ENCODE measurements at regions not wholly inside any gene's neighbourhood (a gene's known extent, or its start where the extent isn't known, plus 50 kb on each side); places are given as distances from the start of the nearest gene placed in this dataset.

DNA sequence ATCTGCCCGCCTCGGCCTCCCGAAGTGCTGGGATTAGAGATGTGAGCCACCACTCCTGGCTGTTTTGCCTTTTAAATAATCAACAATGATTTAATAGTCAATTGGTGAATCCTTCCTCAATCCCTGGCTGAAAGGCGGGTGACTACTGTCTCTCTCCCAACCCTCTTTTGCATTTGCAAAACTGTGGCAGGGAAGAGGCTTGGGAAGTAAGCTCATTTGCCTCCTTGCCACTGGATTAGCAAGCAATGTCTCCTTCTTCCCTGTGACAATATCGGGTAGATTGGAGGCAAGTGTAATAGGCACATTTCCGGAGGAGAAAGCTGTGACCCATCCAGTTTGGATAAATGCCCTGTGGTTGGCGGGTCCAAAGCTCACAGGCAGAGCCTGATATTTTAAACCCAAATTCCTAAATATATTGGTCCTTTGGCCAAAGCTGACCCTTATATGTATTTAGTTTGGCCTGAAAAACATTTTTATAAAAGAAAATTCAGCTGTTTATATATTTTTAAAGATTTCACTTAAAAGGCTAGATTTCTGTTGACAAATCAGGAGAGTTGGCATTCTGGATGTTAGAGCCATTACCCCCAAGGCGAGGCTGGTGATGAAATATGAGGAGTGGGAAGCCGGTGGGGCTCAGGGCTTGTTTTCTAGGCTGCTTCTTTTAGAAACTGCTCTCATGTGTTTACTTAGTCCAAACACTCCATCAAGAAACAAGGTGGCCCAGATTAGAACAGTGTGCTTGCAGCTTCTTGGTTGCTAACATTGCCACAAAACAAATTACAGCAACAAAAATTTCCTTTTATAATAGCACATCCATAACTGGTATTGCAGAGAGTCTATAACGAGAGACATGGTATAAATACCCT, 646.9 kb upstream of the TMEM132C start:
- H3K27me3 Mint-ChIP-seq: no peaks in the 10 kb centered on the region
- peaks cover 2% of the 10 kb centered on the region for H3K9me3 Mint-ChIP-seq
- H3K4me1 Mint-ChIP-seq (ENCODE audit: low read depth): no peaks in the 10 kb centered on the region
- intact Hi-C loops (cut with micrococcal nuclease): no loop called here
- H3K4me3 Mint-ChIP-seq: no peak overlapping the region
- ChIA-PET POLR2A (no interaction called here), CTCF (interaction anchor here (0.8 kb wide), 1 partner anchor 58 kb away, joined by 3 read pairs; no protein-coding TSS in a partner anchor)
- TF ChIP-seq, protein P1, sequence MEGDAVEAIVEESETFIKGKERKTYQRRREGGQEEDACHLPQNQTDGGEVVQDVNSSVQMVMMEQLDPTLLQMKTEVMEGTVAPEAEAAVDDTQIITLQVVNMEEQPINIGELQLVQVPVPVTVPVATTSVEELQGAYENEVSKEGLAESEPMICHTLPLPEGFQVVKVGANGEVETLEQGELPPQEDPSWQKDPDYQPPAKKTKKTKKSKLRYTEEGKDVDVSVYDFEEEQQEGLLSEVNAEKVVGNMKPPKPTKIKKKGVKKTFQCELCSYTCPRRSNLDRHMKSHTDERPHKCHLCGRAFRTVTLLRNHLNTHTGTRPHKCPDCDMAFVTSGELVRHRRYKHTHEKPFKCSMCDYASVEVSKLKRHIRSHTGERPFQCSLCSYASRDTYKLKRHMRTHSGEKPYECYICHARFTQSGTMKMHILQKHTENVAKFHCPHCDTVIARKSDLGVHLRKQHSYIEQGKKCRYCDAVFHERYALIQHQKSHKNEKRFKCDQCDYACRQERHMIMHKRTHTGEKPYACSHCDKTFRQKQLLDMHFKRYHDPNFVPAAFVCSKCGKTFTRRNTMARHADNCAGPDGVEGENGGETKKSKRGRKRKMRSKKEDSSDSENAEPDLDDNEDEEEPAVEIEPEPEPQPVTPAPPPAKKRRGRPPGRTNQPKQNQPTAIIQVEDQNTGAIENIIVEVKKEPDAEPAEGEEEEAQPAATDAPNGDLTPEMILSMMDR (IDR thresholded peaks at IDR 0.05): no peak
- no peak overlapping the region for H3K27ac Mint-ChIP-seq
- no peak for DNase-seq
- no peaks in the 10 kb centered on the region for H3K36me3 Mint-ChIP-seq (ENCODE audit: low read depth)
- no peak for ATAC-seq

DNA sequence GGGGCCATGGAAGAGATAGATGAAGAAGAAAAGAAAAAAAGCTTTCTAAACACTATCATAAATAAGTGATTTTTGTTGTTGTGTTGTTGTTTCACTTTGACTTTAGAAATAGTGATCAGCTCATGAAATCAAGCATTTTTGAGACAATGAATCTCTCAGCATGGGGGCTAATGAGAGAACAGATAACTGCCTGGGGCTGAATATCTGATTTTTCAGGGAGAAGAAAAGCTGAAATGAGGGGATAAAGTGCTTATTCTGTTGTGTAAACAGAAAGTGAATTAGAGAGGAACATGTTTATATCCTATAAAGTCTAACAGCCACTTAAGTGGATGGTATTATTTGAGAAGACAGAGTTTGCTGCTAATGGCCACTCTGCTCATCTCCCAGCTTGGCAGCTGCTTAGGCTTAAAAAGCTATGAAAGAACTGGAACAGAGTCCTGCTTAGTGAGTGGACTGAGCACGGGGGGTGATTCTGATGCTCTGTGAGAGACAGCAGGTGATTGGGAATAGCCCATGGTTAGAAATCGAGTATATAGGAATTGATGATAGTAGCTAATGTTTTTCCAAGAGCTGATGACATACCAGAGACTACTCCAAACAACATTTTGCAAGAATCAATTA, 646.1 kb upstream of the TMEM132C start:
- ATAC-seq: no peak
- H3K27ac Mint-ChIP-seq: no peak overlapping the region

DNA sequence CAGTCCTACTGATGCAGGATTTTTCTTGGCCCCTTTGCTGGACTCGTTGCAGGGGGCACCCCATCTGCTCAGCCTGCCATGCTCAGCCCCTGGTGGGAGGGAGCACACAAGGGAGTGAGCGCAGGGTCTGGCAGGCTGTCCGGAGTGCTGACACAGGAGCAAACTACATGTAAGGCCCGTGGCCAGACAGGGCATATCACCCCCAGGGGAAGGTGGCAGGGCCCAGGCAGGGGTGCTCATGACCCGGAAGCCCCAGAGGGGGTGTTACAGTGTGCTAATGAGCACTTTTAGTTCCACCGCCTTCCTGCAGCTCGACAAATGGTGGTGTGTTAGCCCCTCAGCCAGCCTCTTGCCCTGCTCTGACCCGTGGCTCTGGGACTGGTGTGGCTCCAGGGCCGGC, 645.6 kb upstream of the TMEM132C start:
- intact Hi-C loops (cut with micrococcal nuclease): no loop called here
- CTCF ChIA-PET: no interaction called here
- DNase-seq (no peak), ATAC-seq (no peak)
- Mint-ChIP-seq H3K9me3 (peaks cover 2% of the 10 kb centered on the region), H3K27ac (no peak overlapping the region), H3K4me1 (ENCODE audit: low read depth) (no peaks in the 10 kb centered on the region), H3K36me3 (ENCODE audit: low read depth) (no peaks in the 10 kb centered on the region), H3K4me3 (no peak overlapping the region), H3K27me3 (no peaks in the 10 kb centered on the region)
- TF ChIP-seq, protein P1 (IDR thresholded peaks at IDR 0.05): no peak
- POLR2A ChIA-PET: no interaction called here

More for the DNA sequence above, 646.1 kb upstream of the TMEM132C start:
- H3K27me3 Mint-ChIP-seq: no peaks in the 10 kb centered on the region
- ChIA-PET CTCF (no interaction called here), POLR2A (no interaction called here)
- H3K9me3 Mint-ChIP-seq: peaks cover 2% of the 10 kb centered on the region
- intact Hi-C loops (cut with micrococcal nuclease): no loop called here
- H3K4me1 Mint-ChIP-seq (ENCODE audit: low read depth): no peaks in the 10 kb centered on the region
- H3K4me3 Mint-ChIP-seq: no peak overlapping the region
- TF ChIP-seq, protein P1 (IDR thresholded peaks at IDR 0.05): no peak
- H3K36me3 Mint-ChIP-seq (ENCODE audit: low read depth): no peaks in the 10 kb centered on the region
- no peak for DNase-seq

DNA sequence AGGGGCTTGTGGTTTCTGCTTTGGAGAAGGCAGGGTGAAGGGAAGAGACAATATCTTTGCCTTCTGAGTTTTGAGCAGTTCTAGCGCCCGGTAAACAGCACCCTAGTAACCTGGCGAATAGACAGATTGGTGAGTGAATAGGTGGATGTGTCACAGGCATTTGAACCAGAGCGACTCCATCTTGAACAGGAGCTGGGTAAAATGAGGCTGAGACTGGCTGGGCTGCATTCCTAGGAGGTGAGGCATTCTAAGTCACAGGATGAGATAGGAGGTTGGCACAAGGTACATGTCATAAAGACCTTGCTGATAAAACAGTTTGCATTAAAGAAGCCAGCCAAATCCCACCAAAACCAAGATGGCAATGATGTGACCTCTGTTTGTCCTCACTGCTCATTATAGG, 643.6 kb upstream of the TMEM132C start:
- no peak overlapping the region for H3K27ac Mint-ChIP-seq
- intact Hi-C loops (cut with micrococcal nuclease): no loop called here
- no peak overlapping the region for H3K4me3 Mint-ChIP-seq
- CTCF ChIA-PET: no interaction called here
- POLR2A ChIA-PET: no interaction called here
- DNase-seq (no peak), ATAC-seq (no peak)
- TF ChIP-seq, protein P1 (IDR thresholded peaks at IDR 0.05): no peak
- no peaks in the 10 kb centered on the region for H3K36me3 Mint-ChIP-seq (ENCODE audit: low read depth)
- no peaks in the 10 kb centered on the region for H3K27me3 Mint-ChIP-seq
- no peaks in the 10 kb centered on the region for H3K4me1 Mint-ChIP-seq (ENCODE audit: low read depth)
- no peaks in the 10 kb centered on the region for H3K9me3 Mint-ChIP-seq

DNA sequence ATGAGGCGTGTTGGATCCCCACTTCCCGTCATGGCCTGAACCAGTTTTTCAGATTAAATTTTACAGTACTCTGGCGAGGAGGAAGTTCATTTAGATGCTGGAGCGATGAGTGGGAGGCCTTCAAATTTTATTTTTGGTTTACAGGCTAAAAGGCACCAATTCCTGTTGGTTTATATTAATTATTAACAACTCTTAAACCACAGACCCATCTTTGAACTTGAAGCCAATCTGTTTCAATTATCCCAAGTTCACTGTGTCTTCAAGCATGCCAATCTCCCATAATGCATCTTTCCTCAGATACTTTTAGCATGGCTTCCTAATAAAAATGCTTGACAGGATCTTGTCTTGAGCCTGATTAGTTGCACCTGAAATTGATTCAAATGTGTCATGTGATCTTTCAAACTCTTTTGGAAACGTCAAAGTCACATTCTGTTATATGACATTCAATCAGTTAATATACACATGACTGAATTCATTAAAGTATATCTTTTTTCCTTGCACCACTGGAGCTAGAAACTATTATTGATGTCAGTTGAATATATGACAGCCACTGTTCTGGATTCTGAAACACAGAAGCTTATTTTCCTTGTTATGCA, 641.7 kb upstream of the TMEM132C start:
- Mint-ChIP-seq H3K9me3 (no peaks in the 10 kb centered on the region), H3K27ac (no peak overlapping the region), H3K4me3 (no peak overlapping the region), H3K4me1 (ENCODE audit: low read depth) (no peaks in the 10 kb centered on the region), H3K36me3 (ENCODE audit: low read depth) (no peaks in the 10 kb centered on the region), H3K27me3 (no peaks in the 10 kb centered on the region)
- intact Hi-C loops (cut with micrococcal nuclease): no loop called here
- no peak for ATAC-seq
- POLR2A ChIA-PET: no interaction called here
- CTCF ChIA-PET: no interaction called here
- no peak for DNase-seq
- TF ChIP-seq, protein P1 (IDR thresholded peaks at IDR 0.05): no peak
